ENCODE measurements at regions not wholly inside any gene's neighbourhood (a gene's known extent, or its start where the extent isn't known, plus 50 kb on each side); places are given as distances from the start of the nearest gene placed in this dataset.

- no peak for TF ChIP-seq RELB (IDR thresholded peaks at IDR 0.05; ENCODE audit: low read depth)
These were observed 967.5 kb upstream of the PIK3C3 start (continued) for GRCh38 chr18:40987581-40987980.

- Histone ChIP-seq H3K27ac (ENCODE audit: control insufficient read depth, insufficient read depth) (no peak overlapping the region), H4K20me1 (ENCODE audit: control insufficient read depth, insufficient read depth) (no peaks in the 10 kb centered on the region), H3K9me3 (replicated peaks; ENCODE audit: control insufficient read depth, insufficient read depth, low read length) (no peaks in the 10 kb centered on the region), H3K79me2 (ENCODE audit: control insufficient read depth, insufficient read depth, low read length) (no peaks in the 10 kb centered on the region), H3K27me3 (replicated peaks in 1 of 2; ENCODE audit: control insufficient read depth in 2 of 2, insufficient read depth in 2 of 2, low read length in 1 of 2) (no peaks in the 10 kb centered on the region), H3K4me3 (no peak overlapping the region), H3K4me1 (ENCODE audit: control insufficient read depth, insufficient read depth, low read length) (no peaks in the 10 kb centered on the region), H3K9ac (ENCODE audit: control insufficient read depth, insufficient read depth, low read length) (no peak overlapping the region), H3K4me2 (ENCODE audit: control insufficient read depth, insufficient read depth) (no peak overlapping the region), H2AFZ (ENCODE audit: control insufficient read depth, low read depth, low read length) (no peak overlapping the region), H3K36me3 (ENCODE audit: control insufficient read depth in 2 of 2, insufficient read depth in 2 of 2, low read length in 1 of 2) (no peaks in the 10 kb centered on the region)
- ChIA-PET CTCF (no interaction called here), RAD21 (ENCODE audit: unreplicated experiment) (no interaction called here), POLR2A (no interaction called here), SMC1A (ENCODE audit: uncharacterized antibody, unreplicated experiment) (no interaction called here)
- intact Hi-C loops (cut with micrococcal nuclease; ENCODE audit: unreplicated experiment), result no loop called here
- 7% methylated on average over 5 of the region's 5 CpGs for WGBS (ENCODE audit: insufficient coverage, insufficient replicate concordance, low lambda C conversion rate, missing lambda C conversion rate)
- ATAC-seq (no peak), FAIRE-seq (no peak), DNase-seq (ENCODE audit: low read depth, low spot score) (no peak)
- no TSS peak for BruUV-seq (replicated peaks)
- no peak for TF ChIP-seq CREM (IDR thresholded peaks at IDR 0.05; ENCODE audit: low read depth)
- in situ Hi-C loops (cut with MboI), result no loop called here
These were observed 969.6 kb upstream of the PIK3C3 start for GRCh38 chr18:40985436-40985835.

GRCh38 chr18:40984856-40985255 lies 970.2 kb upstream of the PIK3C3 start:
- BruUV-seq (replicated peaks), result no TSS peak
- ChIA-PET POLR2A (interaction anchor here (0.6 kb wide), 1 partner anchor 145 kb away, joined by 3 read pairs; no protein-coding TSS in a partner anchor), SMC1A (ENCODE audit: uncharacterized antibody, unreplicated experiment) (interaction anchor here (0.7 to 0.8 kb wide), 2 partner anchors 26 to 450 kb away, joined by 3 read pairs; no protein-coding TSS in a partner anchor), CTCF (no interaction called here), RAD21 (ENCODE audit: unreplicated experiment) (no interaction called here)
- in situ Hi-C loops (cut with MboI) (no loop called here), intact Hi-C loops (cut with micrococcal nuclease; ENCODE audit: unreplicated experiment) (no loop called here)
- no peak overlapping the region for H3K4me2 ChIP-seq (ENCODE audit: control insufficient read depth, insufficient read depth)
- no peak overlapping the region for H3K9ac ChIP-seq (ENCODE audit: control insufficient read depth, insufficient read depth, low read length)
- ATAC-seq (no peak), DNase-seq (ENCODE audit: low read depth, low spot score) (no peak), FAIRE-seq (no peak)
- no peaks in the 10 kb centered on the region for H3K36me3 ChIP-seq (ENCODE audit: control insufficient read depth in 2 of 2, insufficient read depth in 2 of 2, low read length in 1 of 2)
- no peaks in the 10 kb centered on the region for H4K20me1 ChIP-seq (ENCODE audit: control insufficient read depth, insufficient read depth)
- no peak overlapping the region for H3K4me3 ChIP-seq
- 60% methylated on average over 1 of the region's 1 CpG for WGBS (ENCODE audit: insufficient coverage, insufficient replicate concordance, low lambda C conversion rate, missing lambda C conversion rate)
- H3K4me1 ChIP-seq (ENCODE audit: control insufficient read depth, insufficient read depth, low read length), result no peaks in the 10 kb centered on the region
- H2AFZ ChIP-seq (ENCODE audit: control insufficient read depth, low read depth, low read length), result no peak overlapping the region
- no peaks in the 10 kb centered on the region for H3K9me3 ChIP-seq (replicated peaks; ENCODE audit: control insufficient read depth, insufficient read depth, low read length)
- no peaks in the 10 kb centered on the region for H3K79me2 ChIP-seq (ENCODE audit: control insufficient read depth, insufficient read depth, low read length)
- H3K27ac ChIP-seq (ENCODE audit: control insufficient read depth, insufficient read depth), result no peak overlapping the region
- H3K27me3 ChIP-seq (replicated peaks in 1 of 2; ENCODE audit: control insufficient read depth in 2 of 2, insufficient read depth in 2 of 2, low read length in 1 of 2), result no peaks in the 10 kb centered on the region
- TF ChIP-seq SIX5 (IDR thresholded peaks at IDR 0.05; ENCODE audit: low read depth, low read length, severe bottlenecking) (no peak), CHD1 (IDR thresholded peaks at IDR 0.05; ENCODE audit: low read depth, low read length) (no peak), NFIC (IDR thresholded peaks at IDR 0.05; ENCODE audit: low read depth, low read length) (no peak), MTA2 (IDR thresholded peaks at IDR 0.05; ENCODE audit: low read depth) (no peak), PML (IDR thresholded peaks at IDR 0.05; ENCODE audit: low read length) (no peak), IRF5 (IDR thresholded peaks at IDR 0.05; ENCODE audit: borderline replicate concordance) (no peak), BCL11A (IDR thresholded peaks at IDR 0.05; ENCODE audit: low read depth, low read length) (no peak), NR2F1 (conservative IDR thresholded peaks at IDR 0.05) (no peak), WRNIP1 (IDR thresholded peaks at IDR 0.05; ENCODE audit: borderline replicate concordance, low read depth, low read length) (no peak), HSF1 (IDR thresholded peaks at IDR 0.05; ENCODE audit: low read depth, low read length) (no peak), SREBF2 (IDR thresholded peaks at IDR 0.05; ENCODE audit: low read length) (no peak)

All from GM12878 (cell line).